WERI-Rb-1 (cell line): ENCODE measurements at regions not wholly inside any gene's neighbourhood (a gene's known extent, or its start where the extent isn't known, plus 50 kb on each side); places are given as distances from the start of the nearest gene placed in this dataset.

Experiments used
- DNase-seq: peaks from one replicate; pipeline ENCODE4 v3.0.0-alpha.2; 2020
- H3K27ac ChIP-seq: fragments of 250-450 bp; sonication (Bioruptor Pico); 2 replicates; pipeline ENCODE4 v1.5.1; 2020; ENCODE audit warnings: mild to moderate bottlenecking, moderate library complexity
- H3K27me3 ChIP-seq: fragments of 250-450 bp; sonication (Bioruptor Pico); 2 replicates; pipeline ENCODE4 v1.5.1; 2021; ENCODE audit warnings: mild to moderate bottlenecking, low read depth, moderate library complexity; ENCODE audit not compliant: insufficient read depth, severe bottlenecking
- H3K36me3 ChIP-seq: fragments of 250-450 bp; sonication (Bioruptor Pico); 2 replicates; pipeline ENCODE4 v1.5.1; 2020; ENCODE audit warnings: mild to moderate bottlenecking, moderate library complexity
- H3K4me3 ChIP-seq: 2 replicates; pipeline ENCODE4 v1.5.1; 2011; ENCODE audit warnings: low read depth, mild to moderate bottlenecking, control low read depth, low read length
- H3K9me3 ChIP-seq: fragments of 250-450 bp; sonication (Bioruptor Pico); 2 replicates; pipeline ENCODE4 v1.5.1; 2021; ENCODE audit warnings: mild to moderate bottlenecking, moderate library complexity; ENCODE audit not compliant: severe bottlenecking
- TF ChIP-seq, protein P1 (sequence below): IDR thresholded peaks from 2 replicates; pipeline ENCODE4 v1.5.1; 2011; ENCODE audit warnings: low read depth, mild to moderate bottlenecking, control low read depth, inconsistent platforms, low read length

DNA sequence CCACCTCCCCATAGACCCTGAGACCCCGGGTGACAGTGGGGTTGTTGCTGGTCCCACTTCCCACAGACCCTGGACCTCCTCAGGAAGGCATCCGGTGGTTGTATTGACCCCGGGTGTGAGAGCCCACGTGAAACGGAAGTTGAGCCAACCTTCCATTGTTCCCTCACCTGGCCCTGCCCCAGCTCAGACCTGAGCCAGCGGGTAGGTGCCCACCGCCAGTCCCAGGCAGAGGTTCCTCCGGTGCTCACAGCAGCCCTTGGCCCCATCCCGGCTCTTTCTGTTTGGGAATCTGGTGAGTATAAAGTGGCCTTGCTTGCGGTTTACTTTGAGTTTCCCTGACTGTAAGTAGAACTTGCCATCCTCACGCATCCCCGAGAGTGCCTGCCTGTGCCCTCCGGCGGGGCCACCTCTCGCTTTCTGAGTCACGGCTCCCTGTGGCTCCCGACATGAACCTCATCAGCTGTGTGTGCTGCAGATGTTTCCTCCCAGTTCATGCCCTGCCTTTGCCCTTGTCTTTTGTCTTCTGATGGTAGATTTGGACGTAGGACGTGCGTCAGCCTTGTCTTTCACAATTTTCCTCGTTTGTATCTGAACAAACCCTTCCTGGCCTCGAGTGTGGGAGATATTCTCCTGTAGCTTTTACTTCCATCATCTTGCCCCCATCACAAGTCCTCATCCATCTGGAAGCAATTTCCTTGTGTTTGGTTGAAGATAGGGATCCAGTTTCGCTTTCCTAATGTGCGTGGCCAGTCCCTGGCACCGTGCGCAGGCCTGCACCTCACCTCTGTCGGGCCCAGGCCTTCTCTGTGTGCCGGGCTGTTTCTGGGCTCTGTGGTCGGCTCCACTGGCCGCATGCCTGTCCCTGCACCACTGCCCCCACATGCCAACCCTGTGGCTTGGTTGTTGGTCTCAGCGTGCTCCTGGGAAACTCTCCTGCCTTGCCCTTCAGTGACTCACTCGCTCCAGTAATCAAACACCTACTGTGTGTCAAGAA lies 76.0 kb downstream of the METRNL start:
- H3K27me3 ChIP-seq = no peaks in the 10 kb centered on the region
- DNase-seq = no peak
- no peaks in the 10 kb centered on the region for H3K36me3 ChIP-seq
- H3K9me3 ChIP-seq = no peaks in the 10 kb centered on the region
- no peak overlapping the region for H3K4me3 ChIP-seq
- H3K27ac ChIP-seq = no peak overlapping the region
- TF ChIP-seq, protein P1, sequence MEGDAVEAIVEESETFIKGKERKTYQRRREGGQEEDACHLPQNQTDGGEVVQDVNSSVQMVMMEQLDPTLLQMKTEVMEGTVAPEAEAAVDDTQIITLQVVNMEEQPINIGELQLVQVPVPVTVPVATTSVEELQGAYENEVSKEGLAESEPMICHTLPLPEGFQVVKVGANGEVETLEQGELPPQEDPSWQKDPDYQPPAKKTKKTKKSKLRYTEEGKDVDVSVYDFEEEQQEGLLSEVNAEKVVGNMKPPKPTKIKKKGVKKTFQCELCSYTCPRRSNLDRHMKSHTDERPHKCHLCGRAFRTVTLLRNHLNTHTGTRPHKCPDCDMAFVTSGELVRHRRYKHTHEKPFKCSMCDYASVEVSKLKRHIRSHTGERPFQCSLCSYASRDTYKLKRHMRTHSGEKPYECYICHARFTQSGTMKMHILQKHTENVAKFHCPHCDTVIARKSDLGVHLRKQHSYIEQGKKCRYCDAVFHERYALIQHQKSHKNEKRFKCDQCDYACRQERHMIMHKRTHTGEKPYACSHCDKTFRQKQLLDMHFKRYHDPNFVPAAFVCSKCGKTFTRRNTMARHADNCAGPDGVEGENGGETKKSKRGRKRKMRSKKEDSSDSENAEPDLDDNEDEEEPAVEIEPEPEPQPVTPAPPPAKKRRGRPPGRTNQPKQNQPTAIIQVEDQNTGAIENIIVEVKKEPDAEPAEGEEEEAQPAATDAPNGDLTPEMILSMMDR = no peak

DNA sequence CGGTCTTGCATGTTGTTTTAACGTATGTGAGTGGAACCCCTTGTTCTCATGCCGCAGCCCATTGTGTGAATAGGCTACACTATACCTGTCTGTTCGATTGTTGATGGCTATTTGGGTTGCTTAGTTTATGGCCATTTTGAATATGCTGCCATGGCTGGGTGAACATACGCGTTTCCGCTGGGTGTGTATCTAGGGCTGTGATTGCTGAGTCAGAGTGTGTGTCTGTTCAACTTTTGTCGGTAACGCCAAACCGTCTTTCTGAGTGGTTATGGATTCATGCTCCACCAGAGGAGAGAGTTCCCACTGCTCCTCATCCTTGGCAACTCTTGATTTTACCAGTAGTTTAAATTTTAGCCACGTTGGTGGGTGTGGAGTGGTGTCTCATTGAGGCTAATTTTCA lies 77.0 kb downstream of the METRNL start:
- Histone ChIP-seq H3K27ac (no peak overlapping the region), H3K4me3 (no peak overlapping the region), H3K36me3 (no peaks in the 10 kb centered on the region), H3K9me3 (no peaks in the 10 kb centered on the region), H3K27me3 (no peaks in the 10 kb centered on the region)
- DNase-seq = no peak
- TF ChIP-seq, protein P1 = no peak

DNA sequence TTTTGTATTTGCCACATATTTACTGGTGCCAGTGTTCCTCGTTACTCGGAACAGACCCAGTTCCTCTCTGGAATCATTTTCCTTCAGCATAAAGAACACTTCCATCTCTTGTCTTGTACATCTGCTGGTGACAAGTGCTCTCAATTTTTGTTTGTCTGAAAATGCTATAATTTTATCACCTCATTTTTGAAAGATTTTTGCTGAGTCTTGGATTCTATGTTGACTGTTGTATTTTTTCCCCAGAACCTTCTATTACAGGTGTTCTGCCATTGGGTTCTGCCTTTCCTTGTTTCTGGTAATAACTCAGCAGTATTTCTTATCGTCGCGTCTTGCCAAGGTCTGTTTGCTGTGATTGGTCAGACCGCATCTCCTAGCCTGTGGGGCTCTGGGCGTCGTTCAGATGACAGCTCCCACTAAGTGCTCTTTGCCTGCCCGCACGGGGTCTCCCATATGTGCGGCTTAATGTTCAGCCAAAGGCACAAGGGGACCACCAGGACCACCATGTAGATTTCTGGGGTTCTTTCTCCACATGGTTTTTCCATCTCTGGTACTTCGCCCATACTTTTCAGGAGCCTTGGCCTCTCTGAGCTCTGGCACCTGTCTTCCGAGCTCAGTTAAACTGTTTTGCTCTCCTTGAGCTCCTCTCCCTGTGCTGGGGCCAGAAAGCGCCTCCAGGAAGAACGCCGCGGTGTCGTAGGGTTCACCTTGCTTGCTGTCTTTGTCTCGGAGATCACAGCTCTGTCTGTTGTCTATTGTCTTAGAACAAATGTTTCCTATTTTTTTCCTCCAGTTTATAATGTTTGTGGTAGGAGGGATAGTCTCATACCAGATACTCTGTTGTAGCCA lies 80.0 kb downstream of the METRNL start:
- no peak overlapping the region for H3K27ac ChIP-seq

DNA sequence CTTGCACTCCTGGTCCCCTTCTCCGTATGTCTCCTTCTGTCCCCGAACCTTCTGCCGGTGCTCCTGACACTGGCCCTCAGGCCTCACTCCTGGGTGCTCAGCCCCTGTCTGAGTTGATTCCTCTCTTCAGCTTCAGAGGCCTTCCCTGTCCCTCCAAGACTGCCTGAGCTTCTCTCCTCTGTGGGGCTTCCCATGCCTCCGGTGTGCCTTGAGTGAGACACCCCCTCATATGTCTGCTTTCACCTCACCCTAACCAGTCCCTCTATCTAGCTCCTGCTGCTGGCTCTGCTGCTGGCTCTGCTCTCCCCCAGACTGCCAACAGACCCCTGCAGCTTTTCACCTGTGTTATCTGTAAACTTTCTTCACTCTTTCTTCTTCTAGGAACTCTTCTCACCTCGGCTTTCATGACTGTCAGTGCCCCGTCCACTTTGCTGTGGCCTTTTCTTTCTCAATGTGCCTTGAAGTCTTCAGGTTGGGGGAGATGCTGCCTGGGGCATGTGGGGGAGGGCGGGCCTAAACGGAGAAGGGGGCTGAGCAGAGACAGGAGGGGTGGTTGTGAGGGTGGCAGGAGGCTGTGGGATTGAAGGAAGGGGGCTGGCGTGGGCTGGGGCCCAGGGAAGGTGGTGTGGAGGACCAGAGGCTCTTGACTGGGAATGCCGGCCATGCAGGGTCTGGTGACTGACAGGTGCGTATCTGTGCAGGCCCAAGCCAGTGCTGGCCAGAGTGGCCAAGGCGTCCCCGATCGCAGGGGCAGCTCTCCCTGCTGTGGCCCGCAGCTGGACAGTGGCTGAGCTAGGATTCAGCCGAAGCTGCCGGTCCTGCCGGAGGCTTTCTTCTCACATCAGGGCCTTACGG lies 81.3 kb downstream of the METRNL start:
- no peak for DNase-seq
- no peak overlapping the region for H3K27ac ChIP-seq
- H3K36me3 ChIP-seq = no peaks in the 10 kb centered on the region
- peaks cover 5% of the 10 kb centered on the region for H3K9me3 ChIP-seq
- H3K27me3 ChIP-seq = no peaks in the 10 kb centered on the region
- TF ChIP-seq, protein P1 = no peak
- no peak overlapping the region for H3K4me3 ChIP-seq

More for the DNA sequence above, 80.0 kb downstream of the METRNL start:
- DNase-seq = no peak
- Histone ChIP-seq H3K9me3 (no peaks in the 10 kb centered on the region), H3K36me3 (no peaks in the 10 kb centered on the region), H3K4me3 (no peak overlapping the region), H3K27me3 (no peaks in the 10 kb centered on the region)
- TF ChIP-seq, protein P1 = no peak

DNA sequence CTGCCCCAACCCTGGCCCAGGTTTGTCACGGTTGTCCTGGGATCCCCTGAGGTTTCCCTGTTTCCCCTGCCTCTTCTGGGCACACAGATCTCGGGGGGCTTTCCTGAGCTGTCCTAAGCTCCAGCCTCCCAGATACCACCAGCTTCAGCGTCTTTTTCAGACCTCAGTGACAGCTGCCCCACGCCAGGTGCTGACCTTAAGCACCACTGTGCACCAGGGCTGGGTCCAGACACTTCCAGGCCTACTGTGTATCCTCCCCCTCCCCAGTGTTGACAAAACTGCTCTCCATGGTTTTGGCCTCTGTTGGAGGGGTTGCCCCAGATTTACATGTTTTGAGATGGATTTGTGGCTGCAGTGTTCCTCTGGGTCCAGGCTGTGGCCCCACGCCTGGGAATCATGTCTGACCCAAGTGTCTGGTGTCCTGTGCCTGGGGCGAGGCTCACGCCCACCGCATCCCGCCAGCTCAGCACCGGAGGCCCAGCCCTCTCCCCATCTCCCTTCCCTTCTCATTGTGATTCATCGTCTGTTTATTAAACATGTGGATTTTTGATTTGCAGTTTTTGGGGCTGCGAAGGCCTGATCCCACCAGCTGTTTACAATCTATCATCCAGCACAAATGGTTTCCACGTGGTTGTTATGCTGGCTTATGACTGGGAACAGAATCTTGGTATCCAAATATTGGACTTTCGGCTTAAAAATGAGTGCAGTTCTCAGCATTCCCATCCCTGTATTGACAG lies 82.1 kb downstream of the METRNL start:
- Histone ChIP-seq H3K36me3 (no peaks in the 10 kb centered on the region), H3K27me3 (no peaks in the 10 kb centered on the region), H3K9me3 (peaks cover 6% of the 10 kb centered on the region), H3K4me3 (no peak overlapping the region), H3K27ac (no peak overlapping the region)
- DNase-seq = no peak
- TF ChIP-seq, protein P1 = no peak
